ENCODE measurements at regions not wholly inside any gene's neighbourhood (a gene's known extent, or its start where the extent isn't known, plus 50 kb on each side); places are given as distances from the start of the nearest gene placed in this dataset.
A peak's percentile ranks its signal among the peaks of the same experiment; 100 is the strongest.

GRCh38 chr3:127409421-127410136, 121.7 kb upstream of the PRR20G start:
- Histone ChIP-seq H3K36me3 (no peaks in the 10 kb centered on the region), H3K4me3 (ENCODE audit: low read depth, low read length) (no peak overlapping the region), H3K27me3 (ENCODE audit: insufficient read depth, low read depth, severe bottlenecking) (no peaks in the 10 kb centered on the region), H3K9me3 (ENCODE audit: severe bottlenecking) (no peaks in the 10 kb centered on the region), H3K27ac (no peak overlapping the region)
- TF ChIP-seq, protein P1, sequence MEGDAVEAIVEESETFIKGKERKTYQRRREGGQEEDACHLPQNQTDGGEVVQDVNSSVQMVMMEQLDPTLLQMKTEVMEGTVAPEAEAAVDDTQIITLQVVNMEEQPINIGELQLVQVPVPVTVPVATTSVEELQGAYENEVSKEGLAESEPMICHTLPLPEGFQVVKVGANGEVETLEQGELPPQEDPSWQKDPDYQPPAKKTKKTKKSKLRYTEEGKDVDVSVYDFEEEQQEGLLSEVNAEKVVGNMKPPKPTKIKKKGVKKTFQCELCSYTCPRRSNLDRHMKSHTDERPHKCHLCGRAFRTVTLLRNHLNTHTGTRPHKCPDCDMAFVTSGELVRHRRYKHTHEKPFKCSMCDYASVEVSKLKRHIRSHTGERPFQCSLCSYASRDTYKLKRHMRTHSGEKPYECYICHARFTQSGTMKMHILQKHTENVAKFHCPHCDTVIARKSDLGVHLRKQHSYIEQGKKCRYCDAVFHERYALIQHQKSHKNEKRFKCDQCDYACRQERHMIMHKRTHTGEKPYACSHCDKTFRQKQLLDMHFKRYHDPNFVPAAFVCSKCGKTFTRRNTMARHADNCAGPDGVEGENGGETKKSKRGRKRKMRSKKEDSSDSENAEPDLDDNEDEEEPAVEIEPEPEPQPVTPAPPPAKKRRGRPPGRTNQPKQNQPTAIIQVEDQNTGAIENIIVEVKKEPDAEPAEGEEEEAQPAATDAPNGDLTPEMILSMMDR (IDR thresholded peaks at IDR 0.05; ENCODE audit: low read depth, low read length), result no peak
- no peak for DNase-seq

- TF ChIP-seq, protein P1 (IDR thresholded peaks at IDR 0.05; ENCODE audit: low read depth, low read length), result no peak
- Histone ChIP-seq H3K4me3 (ENCODE audit: low read depth, low read length) (no peak overlapping the region), H3K36me3 (no peaks in the 10 kb centered on the region), H3K27ac (no peak overlapping the region), H3K27me3 (ENCODE audit: insufficient read depth, low read depth, severe bottlenecking) (no peaks in the 10 kb centered on the region), H3K9me3 (ENCODE audit: severe bottlenecking) (no peaks in the 10 kb centered on the region)
- no peak for DNase-seq
Observed at GRCh38 chr3:127408684-127409420, 121.0 kb upstream of the PRR20G start.

DNA sequence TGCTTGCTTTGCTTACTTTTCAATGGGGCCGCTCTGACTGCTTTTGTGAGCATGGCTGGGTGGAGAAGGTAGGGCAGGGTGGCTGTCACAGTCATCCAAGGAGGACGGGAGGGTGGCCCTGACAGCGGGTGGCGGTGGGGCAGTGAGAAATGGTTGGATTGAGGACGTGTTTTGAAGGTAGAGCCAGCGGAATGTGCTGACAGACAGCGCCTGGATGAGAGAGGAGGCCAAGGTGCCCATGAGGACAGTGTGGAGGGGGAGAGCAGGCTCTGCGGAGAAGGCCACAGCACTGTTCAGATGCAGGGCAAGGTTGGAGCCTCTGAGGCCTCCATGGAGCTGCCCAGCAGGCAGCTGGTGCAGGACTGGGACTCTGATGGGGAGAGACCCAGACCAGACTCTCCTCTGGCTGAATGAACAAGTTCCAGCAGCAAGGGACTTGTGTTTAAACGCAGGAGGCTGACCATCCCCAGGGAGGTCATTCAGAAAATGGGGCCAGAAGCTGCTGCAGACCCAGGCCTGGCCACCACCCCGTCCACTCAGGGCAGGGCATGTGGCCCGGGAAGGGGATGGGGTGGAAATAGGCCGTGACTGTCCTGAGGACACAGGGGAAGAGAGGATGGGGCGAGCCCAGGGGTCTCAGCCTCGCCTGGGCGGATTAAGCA, 120.3 kb upstream of the PRR20G start:
- Histone ChIP-seq H3K36me3 (no peaks in the 10 kb centered on the region), H3K27me3 (ENCODE audit: insufficient read depth, low read depth, severe bottlenecking) (no peaks in the 10 kb centered on the region), H3K9me3 (ENCODE audit: severe bottlenecking) (no peaks in the 10 kb centered on the region), H3K27ac (no peak overlapping the region), H3K4me3 (ENCODE audit: low read depth, low read length) (no peak overlapping the region)
- TF ChIP-seq, protein P1 (IDR thresholded peaks at IDR 0.05; ENCODE audit: low read depth, low read length), result no peak
- DNase-seq, result no peak

DNA sequence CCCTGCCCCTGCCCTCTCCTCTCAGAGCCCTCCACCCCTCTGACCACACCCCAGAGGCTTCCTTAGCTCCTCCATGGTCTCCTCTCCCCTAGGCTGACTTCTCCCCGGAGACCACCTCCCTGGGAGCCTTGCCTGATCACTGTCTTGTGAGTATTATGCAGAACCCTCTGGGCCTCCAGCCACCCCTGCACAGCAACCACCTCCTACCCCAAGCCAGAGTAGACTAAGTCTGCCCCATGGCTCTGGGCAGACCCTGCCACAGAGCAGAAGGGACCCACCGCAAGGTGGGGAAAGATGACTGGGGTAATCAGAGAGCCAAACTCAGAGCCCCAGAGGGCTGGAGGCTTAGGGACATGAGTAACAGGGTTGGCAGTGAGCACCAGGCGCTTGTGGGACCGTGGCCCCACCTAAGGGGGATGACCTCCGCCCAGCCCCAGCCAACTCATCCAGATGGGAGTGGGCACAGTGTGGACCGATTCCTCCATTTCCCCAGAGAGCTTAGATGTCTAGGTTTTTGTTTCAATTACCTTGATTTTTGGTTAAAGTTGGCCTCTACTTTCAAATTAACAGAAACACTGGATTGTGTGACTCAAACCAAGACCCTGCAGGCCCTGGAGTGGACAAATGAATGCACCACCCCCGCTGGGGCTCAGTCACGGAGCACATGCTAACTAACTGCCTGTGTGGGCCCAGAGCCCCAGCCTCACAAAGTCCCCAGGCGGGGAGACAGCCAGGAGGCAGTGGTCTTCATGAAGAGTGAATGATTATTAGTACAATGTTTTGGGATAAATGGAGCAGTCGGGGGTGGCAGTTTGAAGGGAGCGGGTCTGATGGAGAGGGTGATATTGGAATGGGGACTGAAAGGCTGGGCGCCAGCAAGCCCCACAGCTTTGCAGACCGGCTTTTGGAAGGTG, 119.4 kb upstream of the PRR20G start:
- Histone ChIP-seq H3K9me3 (ENCODE audit: severe bottlenecking) (no peaks in the 10 kb centered on the region), H3K27me3 (ENCODE audit: insufficient read depth, low read depth, severe bottlenecking) (no peaks in the 10 kb centered on the region), H3K27ac (no peak overlapping the region), H3K36me3 (no peaks in the 10 kb centered on the region), H3K4me3 (ENCODE audit: low read depth, low read length) (no peak overlapping the region)
- TF ChIP-seq, protein P1 (IDR thresholded peaks at IDR 0.05; ENCODE audit: low read depth, low read length), result no peak
- DNase-seq, result no peak

- H3K4me3 ChIP-seq (ENCODE audit: low read depth, low read length), result no peak overlapping the region
- no peaks in the 10 kb centered on the region for H3K9me3 ChIP-seq (ENCODE audit: severe bottlenecking)
- H3K36me3 ChIP-seq, result no peaks in the 10 kb centered on the region
- no peak for DNase-seq
- H3K27me3 ChIP-seq (ENCODE audit: insufficient read depth, low read depth, severe bottlenecking), result no peaks in the 10 kb centered on the region
- H3K27ac ChIP-seq, result no peak overlapping the region
- TF ChIP-seq, protein P1 (IDR thresholded peaks at IDR 0.05; ENCODE audit: low read depth, low read length), result peak; percentile 63
Observed at GRCh38 chr3:127406309-127407025, 118.6 kb upstream of the PRR20G start.
